HG03354 (cell line): ENCODE measurements at regions not wholly inside any gene's neighbourhood (a gene's known extent, or its start where the extent isn't known, plus 50 kb on each side); places are given as distances from the start of the nearest gene placed in this dataset.
"Not testable (repeated sequence)": the region's sequence is repeated elsewhere in the genome, so short reads cannot be mapped to it uniquely, and the experiment has no call there.

Source experiments
- ATAC-seq: cut with Tn5 transposase; IDR thresholded peaks from one replicate; pipeline ENCODE4 v1.9.1; 2021; ENCODE audit warnings: mild to moderate bottlenecking; ENCODE audit not compliant: unreplicated experiment, poor library complexity, severe bottlenecking

DNA sequence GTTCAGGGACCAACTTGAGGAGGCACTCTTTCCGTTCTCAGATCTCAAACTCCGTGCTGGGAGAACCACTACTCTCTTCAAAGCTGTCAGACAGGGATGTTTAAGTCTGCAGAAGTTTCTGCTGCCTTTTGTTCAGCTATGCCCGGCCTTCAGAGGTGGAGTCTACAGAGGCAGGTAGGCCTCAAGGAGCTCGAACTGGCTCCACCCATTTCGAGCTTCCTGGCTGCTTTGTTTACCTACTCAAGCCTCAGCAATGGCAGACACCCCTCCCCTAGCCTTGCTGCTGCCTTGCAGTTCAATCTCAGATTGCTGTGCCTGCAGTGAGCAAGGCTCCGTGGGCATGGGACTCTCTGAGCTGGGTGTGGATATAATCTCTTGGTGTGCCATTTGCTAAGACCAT lies 108.2 kb downstream of the DHRS2 start:
- ATAC-seq, result not testable (repeated sequence)

DNA sequence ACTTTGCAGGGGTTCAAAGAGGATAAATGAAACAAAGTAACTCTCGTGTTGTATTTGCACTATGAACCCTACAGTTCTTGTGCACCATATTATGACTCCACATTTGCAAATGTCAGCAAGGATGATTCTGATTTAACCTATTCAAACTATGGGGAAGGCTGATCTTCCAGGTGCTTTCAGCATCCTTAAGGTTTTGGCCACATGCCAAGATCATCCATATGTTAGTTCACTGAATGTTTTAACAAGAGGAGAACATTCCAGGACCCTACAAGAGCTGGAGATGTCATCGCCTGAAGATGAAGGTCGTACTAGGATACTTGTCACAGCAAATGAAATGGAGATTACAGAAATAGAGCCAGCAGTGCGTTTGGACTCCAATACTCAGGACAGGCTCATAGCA lies 114.2 kb downstream of the DHRS2 start:
- ATAC-seq, result no peak

- ATAC-seq, result no peak
Measured at GRCh38 chr14:23751616-23752015, 115.5 kb downstream of the DHRS2 start.

- ATAC-seq, result no peak
Measured at GRCh38 chr14:23763394-23763793, 127.2 kb downstream of the DHRS2 start.

DNA sequence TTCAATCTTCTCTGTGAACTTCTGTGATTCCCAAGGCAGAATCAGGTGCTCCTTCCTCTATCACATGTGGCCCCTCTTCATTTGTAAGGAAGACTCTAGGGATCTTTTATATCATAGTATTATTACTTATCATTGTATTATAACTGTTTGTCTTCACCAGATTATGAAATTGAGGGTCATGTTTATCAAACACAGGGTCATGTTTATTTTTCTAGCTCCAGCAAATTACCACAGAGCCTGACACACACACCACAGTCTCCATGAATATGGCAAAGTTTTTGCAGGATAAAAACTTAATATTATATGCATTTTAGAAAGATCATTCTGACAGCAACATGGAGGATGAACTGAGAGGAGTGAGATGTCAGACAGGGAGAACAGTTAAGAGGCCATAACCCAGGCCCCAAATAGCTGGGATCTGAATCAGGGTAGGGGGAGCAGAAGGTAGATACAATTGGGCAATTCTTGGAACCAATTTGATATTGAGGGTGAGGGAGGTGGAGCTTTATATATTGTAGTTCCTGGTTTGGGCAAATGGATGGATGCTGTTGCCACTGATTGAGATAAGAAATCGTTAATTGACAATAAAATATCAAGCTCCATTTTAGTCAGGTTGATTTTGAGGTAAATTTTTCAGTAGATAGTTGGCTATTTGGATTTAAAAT lies 130.7 kb downstream of the DHRS2 start:
- ATAC-seq, result no peak

DNA sequence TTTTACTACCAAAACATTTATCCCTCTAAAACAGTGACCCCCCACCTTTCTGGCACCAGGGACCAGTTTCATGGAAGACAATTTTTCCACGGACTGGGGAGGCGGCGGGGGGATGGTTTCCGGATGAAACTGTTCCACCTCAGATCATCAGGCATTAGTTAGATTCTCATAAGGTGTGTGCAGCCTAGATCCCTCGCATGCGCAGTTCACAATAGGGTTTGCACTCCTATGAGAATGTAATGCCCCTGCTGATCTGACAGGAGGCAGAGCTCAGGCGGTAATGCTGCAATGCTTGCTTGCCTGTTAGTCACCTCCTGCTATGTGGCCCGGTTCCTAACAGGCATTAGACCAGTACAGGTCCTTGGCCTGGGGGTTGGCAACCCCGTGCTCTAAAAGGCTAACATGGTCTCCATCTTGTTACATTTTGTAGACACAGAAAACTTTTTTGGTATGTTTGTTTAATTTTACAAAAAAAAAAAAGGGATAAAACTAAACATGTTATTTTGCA lies 133.1 kb downstream of the DHRS2 start:
- not testable (repeated sequence) for ATAC-seq

DNA sequence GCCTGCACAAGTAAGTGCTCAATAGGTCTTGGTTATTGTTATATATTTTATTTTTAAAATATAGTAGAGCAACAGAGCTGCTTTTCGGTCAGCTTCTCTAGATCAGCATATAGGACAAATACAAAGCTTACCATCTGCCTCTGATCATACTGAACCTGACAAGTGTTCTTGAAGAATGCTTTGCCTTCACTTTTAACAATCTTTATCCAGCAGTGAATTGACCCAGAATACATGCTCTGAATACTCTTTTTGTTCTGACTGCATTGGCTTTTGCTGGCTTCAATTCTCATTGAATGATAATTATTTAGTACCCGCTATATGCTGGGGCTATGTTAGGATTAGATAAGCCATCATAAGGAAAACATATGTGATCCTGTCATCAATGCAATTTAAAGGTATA lies 137.8 kb downstream of the DHRS2 start:
- ATAC-seq, result no peak

DNA sequence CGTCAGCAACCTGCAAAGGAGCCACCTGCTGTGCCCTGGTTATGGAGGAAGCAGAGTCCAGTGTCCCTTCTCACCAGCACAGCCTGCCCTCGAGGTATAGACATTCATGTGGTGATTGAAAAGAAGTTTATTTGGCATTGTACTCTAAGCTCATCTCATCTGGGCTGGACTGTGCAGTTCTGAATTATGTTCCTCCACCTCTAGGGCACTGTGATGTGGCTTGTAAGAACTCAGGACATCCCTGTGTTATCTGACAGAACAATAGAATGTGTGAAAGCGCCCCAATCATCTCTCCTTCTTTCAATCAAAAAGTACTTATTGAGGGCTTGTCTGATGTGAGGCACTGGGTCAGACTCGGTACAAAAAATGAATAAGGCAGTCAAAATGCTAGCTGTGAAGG lies 140.1 kb downstream of the DHRS2 start:
- no peak for ATAC-seq

- ATAC-seq, result no peak
Measured at GRCh38 chr14:23785208-23785607, 149.0 kb downstream of the DHRS2 start.

- no peak for ATAC-seq
Measured at GRCh38 chr14:23787436-23787835, 151.3 kb downstream of the DHRS2 start.

DNA sequence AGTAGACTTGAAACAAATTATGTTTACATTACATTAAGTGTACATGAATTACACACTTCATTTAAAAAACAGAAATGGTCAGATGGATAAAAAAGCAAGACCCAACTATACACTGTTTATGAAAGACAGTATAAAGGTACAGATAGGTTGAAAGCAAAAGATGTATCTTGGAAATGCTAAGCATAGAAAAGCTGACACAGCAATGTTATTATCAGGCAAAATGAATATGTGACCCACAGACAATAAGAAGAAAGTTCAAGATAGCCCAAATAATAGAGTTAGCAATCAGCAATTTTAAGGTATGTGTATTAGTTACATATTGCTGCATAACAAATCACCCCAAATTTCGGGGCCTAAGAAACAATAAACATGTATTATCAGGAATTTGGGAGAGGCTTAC lies 153.5 kb downstream of the DHRS2 start:
- ATAC-seq, result no peak

- no peak for ATAC-seq
Measured at GRCh38 chr14:23793532-23793931, 157.4 kb downstream of the DHRS2 start.

- no peak for ATAC-seq
Measured at GRCh38 chr14:23800811-23801210, 152.8 kb upstream of the DHRS4 start.

DNA sequence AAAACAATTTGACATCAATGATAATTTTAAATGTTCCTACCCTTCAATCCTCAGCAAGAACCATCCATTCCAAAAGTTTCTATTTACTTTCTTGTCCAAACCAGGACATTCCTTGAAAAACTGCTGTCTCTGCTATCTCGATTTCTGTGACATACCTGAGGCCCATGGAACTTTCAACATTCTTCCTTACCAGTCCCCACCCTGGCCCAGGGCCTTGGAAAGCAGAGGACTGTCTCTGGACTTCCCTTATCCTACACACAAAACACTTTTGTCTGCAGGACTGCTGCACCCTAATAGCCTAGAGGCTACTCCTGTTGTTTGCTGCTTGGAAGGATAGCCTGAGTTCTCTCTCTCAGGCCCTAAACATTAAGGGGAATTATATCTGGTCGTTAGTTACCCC lies 151.8 kb upstream of the DHRS4 start:
- no peak for ATAC-seq

DNA sequence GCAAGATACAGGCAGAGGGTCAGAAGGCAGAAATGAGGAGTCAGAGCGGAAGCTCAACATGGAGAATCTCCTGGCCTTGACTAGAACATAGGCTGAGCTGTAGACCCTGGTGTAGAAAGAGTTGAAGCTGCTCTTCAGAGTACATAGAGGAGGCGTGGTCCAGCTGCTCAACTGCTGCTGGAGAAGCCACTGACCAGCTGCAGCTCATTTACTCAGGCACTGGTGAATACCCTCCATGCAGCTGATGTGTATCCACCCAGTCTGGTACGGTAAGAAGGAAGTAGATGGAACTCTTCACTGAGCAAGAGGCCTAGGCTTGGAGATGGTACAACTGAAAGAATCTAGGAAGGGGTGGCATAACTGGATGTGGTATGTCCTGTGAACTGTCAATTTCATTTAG lies 148.8 kb upstream of the DHRS4 start:
- no peak for ATAC-seq

- no peak for ATAC-seq
Measured at GRCh38 chr14:23805761-23806160, 147.8 kb upstream of the DHRS4 start.

- no peak for ATAC-seq
Measured at GRCh38 chr14:23814527-23815256, 138.9 kb upstream of the DHRS4 start.

DNA sequence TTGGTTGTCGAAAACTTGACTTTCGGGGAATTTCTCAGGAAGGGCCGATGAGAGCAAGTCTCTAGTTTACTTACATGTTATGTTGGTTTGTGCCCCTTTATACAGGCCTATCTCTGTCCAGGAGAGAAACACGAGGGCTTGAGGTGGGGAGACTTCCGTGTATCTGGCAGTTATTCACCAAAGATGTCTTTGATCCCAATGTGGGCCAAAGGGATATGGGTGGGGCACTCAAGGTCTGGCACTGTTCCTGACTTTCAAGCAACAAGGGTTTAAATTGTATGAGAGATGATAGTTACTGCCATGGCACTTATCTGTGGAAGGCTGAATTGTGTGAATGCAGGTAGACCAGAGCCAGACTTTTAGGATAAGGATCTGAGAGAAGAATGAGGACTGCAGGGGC lies 137.2 kb upstream of the DHRS4 start:
- no peak for ATAC-seq

DNA sequence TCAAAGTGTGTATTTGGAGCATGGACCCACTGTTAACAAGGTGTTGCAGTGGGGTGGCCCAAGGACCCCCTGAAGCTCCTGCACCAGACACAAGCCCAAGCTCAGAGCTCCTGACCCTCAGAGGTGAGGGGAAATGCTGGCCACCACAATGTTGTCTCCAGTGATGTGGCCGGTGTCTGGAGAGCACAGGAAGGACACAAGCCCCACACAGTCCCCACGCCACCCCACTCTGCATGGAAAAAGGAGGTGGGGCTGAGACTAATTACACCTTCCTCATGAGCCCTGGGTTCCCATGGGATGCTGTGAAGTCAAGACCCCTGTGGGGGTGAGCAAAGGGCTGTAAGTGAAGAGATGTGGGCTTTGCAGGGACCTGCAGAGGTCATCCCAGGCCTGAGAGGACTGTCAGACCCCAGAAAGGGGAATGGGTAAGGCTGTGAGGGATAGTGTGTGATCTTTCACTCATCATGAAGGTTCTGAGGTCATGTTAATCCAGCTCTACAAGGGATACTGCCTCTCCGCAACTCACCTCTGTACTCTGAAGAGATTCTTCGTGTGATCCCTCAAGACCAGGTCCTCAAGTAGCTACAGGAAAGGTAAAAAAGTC lies 136.3 kb upstream of the DHRS4 start:
- ATAC-seq, result no peak

DNA sequence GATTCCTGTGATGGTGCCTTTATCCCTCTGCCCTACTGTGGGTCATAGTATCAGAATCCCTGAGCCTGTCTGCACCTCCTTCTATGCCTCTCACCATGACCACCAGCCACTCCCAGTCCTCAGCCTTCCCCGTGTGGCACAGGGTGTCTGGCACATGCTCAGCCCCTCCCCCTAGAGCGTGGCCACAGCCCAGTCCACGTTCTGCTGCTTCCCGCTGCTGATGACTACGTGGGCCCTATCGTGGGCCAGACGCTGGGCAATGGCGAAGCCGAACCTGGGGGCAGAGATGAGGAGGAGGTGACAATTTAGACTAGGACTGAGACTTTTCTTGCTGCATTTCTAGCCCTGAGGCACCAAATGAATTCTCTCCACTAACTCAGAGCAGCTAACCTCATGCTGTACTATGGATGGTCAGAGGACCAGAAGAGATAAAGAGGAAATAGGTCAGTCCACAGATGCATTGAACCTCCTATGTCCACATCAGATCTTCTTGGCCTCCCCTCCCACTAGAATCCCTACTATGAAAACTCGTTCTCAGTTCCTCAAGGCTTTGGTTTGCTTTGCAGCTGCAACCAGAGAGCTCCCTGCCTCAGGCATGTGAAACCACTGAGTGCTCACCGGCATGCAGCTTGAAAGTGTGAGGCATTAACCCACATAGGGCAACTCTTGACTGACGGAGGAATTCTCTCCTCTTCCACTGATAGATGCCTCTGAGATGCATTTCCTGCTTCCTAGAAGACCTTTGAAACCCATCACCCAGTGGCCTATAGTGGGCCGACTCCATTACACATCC lies 126.3 kb upstream of the DHRS4 start:
- ATAC-seq, result no peak
